HepG2 (cell line): ENCODE measurements at regions not wholly inside any gene's neighbourhood (a gene's known extent, or its start where the extent isn't known, plus 50 kb on each side); places are given as distances from the start of the nearest gene placed in this dataset.

Experiments used
- ATAC-seq: fragments of 200-7000 bp; cut with Tn5 transposase; 3 replicates; pipeline ENCODE4 v1.9.1; 2020; ENCODE audit warnings: mild to moderate bottlenecking, moderate library complexity
- BruUV-seq: library from RNA; stranded (reverse); fragments of 400-500 nt; replicated peaks from 2 replicates; lab custom pipeline; 2021; lab: Mats Ljungman, UMichigan
- CTCF ChIA-PET: fragments of 300-600 bp; formaldehyde crosslinking; extraction: SDS; loops from one replicate; lab custom pipeline; 2021; ENCODE audit warnings: low total read pairs, inconsistent platforms, low intra/inter-chr PET ratio; lab: Yijun Ruan, JAX
- POLR2A ChIA-PET: fragments of 350-600 bp; sonication (Branson Sonifier 250); formaldehyde crosslinking; loops from one replicate; lab custom pipeline; 2020; ENCODE audit warnings: antibody characterized with exemption, inconsistent platforms; lab: Yijun Ruan, JAX
- DNase-seq: peaks from one replicate; pipeline ENCODE4 v3.0.0-alpha.2; 2015; ENCODE audit warnings: low spot score
- FAIRE-seq: peaks from 3 replicates; lab custom pipeline; 2011; peaks lifted over from hg19 to GRCh38; lab: Jason Lieb, UNC
- H2AFZ ChIP-seq: one replicate; pipeline ENCODE4 v1.6.1; 2011; ENCODE audit warnings: low read length, inconsistent platforms
- H3K27ac ChIP-seq: fragments of 300-600 bp; 3 replicates; pipeline ENCODE4 v1.8.0; 2011; ENCODE audit warnings: mixed run types, mild to moderate bottlenecking, mixed read lengths, low read length, inconsistent platforms; ENCODE audit not compliant: insufficient read depth; ENCODE audit errors: extremely low read length
- H3K27me3 ChIP-seq, 2 experiments: fragments of 200-600 bp in 1 of 2; 2 replicates in 1 of 2; 3 replicates in 1 of 2; pipeline versions ENCODE4 v1.6.0 to v1.8.0; 2011; ENCODE audit warnings: low read length in 2 of 2, mild to moderate bottlenecking in 2 of 2, moderate library complexity in 2 of 2, inconsistent platforms in 1 of 2; ENCODE audit not compliant: insufficient read depth in 2 of 2, control insufficient read depth in 1 of 2
- H3K36me3 ChIP-seq, 2 experiments: fragments of 200-600 bp in 1 of 2; replicated peaks in 1 of 2; 2 replicates in 1 of 2; 3 replicates in 1 of 2; pipeline versions ENCODE4 v1.5.1 to v1.8.0; 2011; ENCODE audit warnings: low read length in 2 of 2, inconsistent platforms in 1 of 2; ENCODE audit not compliant: insufficient read depth in 2 of 2, control insufficient read depth in 1 of 2
- H3K4me1 ChIP-seq: 2 replicates; pipeline ENCODE4 v1.5.1; 2012; ENCODE audit warnings: low read length, inconsistent platforms; ENCODE audit not compliant: insufficient read depth
- H3K4me2 ChIP-seq: 2 replicates; pipeline ENCODE4 v1.6.0; 2011; ENCODE audit warnings: low read depth, low read length, inconsistent platforms
- H3K4me3 ChIP-seq, 3 experiments: fragments of 200-600 bp in 1 of 3; sonication (generic), shearing (Covaris generic) in 1 of 3; replicated peaks in 1 of 3; 2 replicates each; pipeline ENCODE4 v1.5.1; 2011 to 2016; ENCODE audit warnings: low read length in 3 of 3, inconsistent platforms in 2 of 3, low read depth in 2 of 3, mild to moderate bottlenecking in 2 of 3, control low read depth in 1 of 3, mixed read lengths in 1 of 3; ENCODE audit not compliant: insufficient read depth in 1 of 3
- H3K79me2 ChIP-seq: one replicate; pipeline ENCODE4 v1.6.1; 2011; ENCODE audit warnings: low read length, inconsistent platforms; ENCODE audit not compliant: insufficient read depth
- H3K9ac ChIP-seq: 2 replicates; pipeline ENCODE4 v1.6.0; 2011; ENCODE audit warnings: mild to moderate bottlenecking, low read depth, low read length, inconsistent platforms; ENCODE audit not compliant: insufficient read depth
- H3K9me3 ChIP-seq: 2 replicates; pipeline ENCODE4 v1.5.1; 2012; ENCODE audit warnings: mild to moderate bottlenecking, low read length
- H4K20me1 ChIP-seq: 2 replicates; pipeline ENCODE4 v1.6.0; 2011; ENCODE audit warnings: inconsistent platforms, mild to moderate bottlenecking, low read length, moderate library complexity; ENCODE audit not compliant: insufficient read depth
- BRD4 ChIP-seq: sonication (generic); formaldehyde crosslinking; IDR thresholded peaks from 2 replicates; pipeline ENCODE4 v1.4.0; 2020; ENCODE audit warnings: missing genetic modification reagents
- CREB1 ChIP-seq, 2 experiments: fragments of 450-650 bp in 1 of 2; IDR thresholded peaks; 2 replicates each; pipeline ENCODE4 v1.6.1; 2016 to 2017; ENCODE audit warnings: control low read depth in 1 of 2, mild to moderate bottlenecking in 1 of 2, missing compliant biosample characterization in 1 of 2, missing genetic modification characterization in 1 of 2
- FOSL1 ChIP-seq: sonication (generic); formaldehyde crosslinking; IDR thresholded peaks from 2 replicates; pipeline ENCODE4 v1.9.0; 2021; ENCODE audit warnings: missing genetic modification reagents, borderline replicate concordance
- NCOA2 ChIP-seq: sonication (generic); formaldehyde crosslinking; IDR thresholded peaks from 2 replicates; pipeline ENCODE4 v1.8.0; 2022; ENCODE audit warnings: inconsistent platforms
- NFKB2 ChIP-seq: sonication (generic); formaldehyde crosslinking; IDR thresholded peaks from 2 replicates; pipeline ENCODE4 v1.4.0; 2020; ENCODE audit warnings: missing genetic modification reagents, borderline replicate concordance
- NKX3-1 ChIP-seq: sonication (generic); formaldehyde crosslinking; IDR thresholded peaks from 2 replicates; pipeline ENCODE4 v1.5.0; 2020; ENCODE audit warnings: missing genetic modification reagents
- SAFB2 ChIP-seq: sonication (generic); formaldehyde crosslinking; IDR thresholded peaks from 2 replicates; pipeline ENCODE4 v1.5.1; 2020; ENCODE audit warnings: missing genetic modification reagents, low read depth, mild to moderate bottlenecking, borderline replicate concordance
- SALL1 ChIP-seq: sonication (generic); formaldehyde crosslinking; IDR thresholded peaks from 2 replicates; pipeline ENCODE4 v1.8.0; 2022; ENCODE audit warnings: mild to moderate bottlenecking, missing genetic modification reagents
- SMAD1 ChIP-seq: sonication (generic); formaldehyde crosslinking; IDR thresholded peaks from 2 replicates; pipeline ENCODE4 v1.4.0; 2020; ENCODE audit warnings: missing genetic modification reagents, low read depth, mild to moderate bottlenecking, borderline replicate concordance
- SMYD3 ChIP-seq: sonication (generic); formaldehyde crosslinking; IDR thresholded peaks from 2 replicates; pipeline ENCODE4 v1.8.1; 2023; ENCODE audit warnings: mild to moderate bottlenecking, missing genetic modification reagents
- TEAD3 ChIP-seq: optimal IDR thresholded peaks from 2 replicates; pipeline ENCODE3; 2016; ENCODE audit warnings: borderline replicate concordance
- ZFY ChIP-seq: sonication (generic); formaldehyde crosslinking; IDR thresholded peaks from 2 replicates; pipeline ENCODE4 v1.4.0; 2020; ENCODE audit warnings: missing genetic modification reagents
- ZNF274 ChIP-seq: sonication (generic); formaldehyde crosslinking; IDR thresholded peaks from 2 replicates; pipeline ENCODE4 v1.5.1; 2020; ENCODE audit warnings: mild to moderate bottlenecking, missing genetic modification reagents
- ZNF343 ChIP-seq: sonication (generic); formaldehyde crosslinking; IDR thresholded peaks from 2 replicates; pipeline ENCODE4 v1.4.0; 2020; ENCODE audit warnings: mild to moderate bottlenecking, missing genetic modification reagents
- WGBS: methylation state at CpG from one replicate; pipeline ENCODE4 v1.1.6; 2017; ENCODE audit warnings: low lambda C conversion rate; 5-methylcytosine and 5-hydroxymethylcytosine counted together
- in situ Hi-C: cut with HindIII; loops from 2 replicates; pipeline ENCODE4 v1.10.0; 2017; ENCODE audit warnings: low pct_unique_long_range_greater_than_20kb; ENCODE audit not compliant: extremely low pct_ligation_motif_present
- intact Hi-C: fragments of 100-400 bp; cut with micrococcal nuclease; formaldehyde crosslinking; loops from one replicate; pipeline ENCODE4 v1.10.0; 2022; ENCODE audit not compliant: unreplicated experiment
- TF ChIP-seq, protein P1 (sequence below): sonication (generic); formaldehyde crosslinking; IDR thresholded peaks from 2 replicates; pipeline ENCODE4 v1.4.0; 2020; ENCODE audit warnings: missing genetic modification reagents, borderline replicate concordance
- TF ChIP-seq, protein P2 (sequence below): sonication (generic); formaldehyde crosslinking; conservative IDR thresholded peaks from 2 replicates; pipeline ENCODE4 v1.4.0; 2020; ENCODE audit warnings: missing genetic modification reagents
- TF ChIP-seq, protein P3 (sequence below): sonication (generic); formaldehyde crosslinking; IDR thresholded peaks from 2 replicates; pipeline ENCODE4 v1.4.0; 2020; ENCODE audit warnings: mild to moderate bottlenecking, missing genetic modification reagents

- H3K4me3 ChIP-seq = peak overlapping the region in 1 of 3 experiments; percentile 49; a peak in 1 of 6 replicates
- ATAC-seq (peak; percentile 2; the same call in 1 of the 3 replicates), FAIRE-seq (no peak), DNase-seq (no peak)
- peak overlapping the region; percentile 62 for H3K4me2 ChIP-seq
- ChIA-PET CTCF (no interaction called here), POLR2A (interaction anchor here (1.0 to 6.9 kb wide), 8 partner anchors 9 to 172 kb away, joined by 3 to 56 read pairs (median 6); no protein-coding TSS in a partner anchor)
- no TSS peak for BruUV-seq
- peak overlapping the region; percentile 28; the same call in 1 of the 2 replicates for H3K9ac ChIP-seq
- no peak overlapping the region for H3K27ac ChIP-seq
- H4K20me1 ChIP-seq = no peaks in the 10 kb centered on the region
- no peaks in the 10 kb centered on the region for H3K79me2 ChIP-seq
- H3K4me1 ChIP-seq = peaks cover 85% of the 10 kb centered on the region
- no peaks in the 10 kb centered on the region for H3K9me3 ChIP-seq
- H3K36me3 ChIP-seq = no peaks in the 10 kb centered on the region
- H3K27me3 ChIP-seq = no peaks in the 10 kb centered on the region
- in situ Hi-C loops = loop anchor here (5.0 kb wide), 1 partner anchor 179 kb away; no protein-coding TSS in a partner anchor
- intact Hi-C loops = no loop called here
- WGBS = 45% methylated on average over 7 of the region's 7 CpGs
- peak overlapping the region; percentile 11 for H2AFZ ChIP-seq
- TF ChIP-seq NFKB2 (CRISPR knock-in tag) (0 out of 2 replicates have a peak, but pooled peaks have one; percentile 55), SMAD1 (peak; percentile 48; the same call in 1 of the 2 replicates), FOSL1 (CRISPR knock-in tag) (0 out of 2 replicates have a peak, but pooled peaks have one; percentile 7), ZNF274 (0 out of 2 replicates have a peak, but pooled peaks have one; percentile 13), ZFY (peak; percentile 43; the same call in 1 of the 2 replicates), SMYD3 (CRISPR knock-in tag) (no peak), BRD4 (peak; percentile 28; the same call in 1 of the 2 replicates), CREB1 (IDR thresholded peaks at IDR 0.05) (no peak), CREB1 (CRISPR knock-in tag; IDR thresholded peaks at IDR 0.05) (no peak), TEAD3 (peak; percentile 20), ZNF343 (CRISPR knock-in tag) (0 out of 2 replicates have a peak, but pooled peaks have one; percentile 12), NCOA2 (CRISPR knock-in tag) (peak; percentile 1; the same call in 1 of the 2 replicates), SALL1 (CRISPR knock-in tag) (0 out of 2 replicates have a peak, but pooled peaks have one; percentile 7), NKX3-1 (CRISPR knock-in tag) (0 out of 2 replicates have a peak, but pooled peaks have one; percentile 21), SAFB2 (CRISPR knock-in tag) (0 out of 2 replicates have a peak, but pooled peaks have one; percentile 20)
- TF ChIP-seq, protein P1, sequence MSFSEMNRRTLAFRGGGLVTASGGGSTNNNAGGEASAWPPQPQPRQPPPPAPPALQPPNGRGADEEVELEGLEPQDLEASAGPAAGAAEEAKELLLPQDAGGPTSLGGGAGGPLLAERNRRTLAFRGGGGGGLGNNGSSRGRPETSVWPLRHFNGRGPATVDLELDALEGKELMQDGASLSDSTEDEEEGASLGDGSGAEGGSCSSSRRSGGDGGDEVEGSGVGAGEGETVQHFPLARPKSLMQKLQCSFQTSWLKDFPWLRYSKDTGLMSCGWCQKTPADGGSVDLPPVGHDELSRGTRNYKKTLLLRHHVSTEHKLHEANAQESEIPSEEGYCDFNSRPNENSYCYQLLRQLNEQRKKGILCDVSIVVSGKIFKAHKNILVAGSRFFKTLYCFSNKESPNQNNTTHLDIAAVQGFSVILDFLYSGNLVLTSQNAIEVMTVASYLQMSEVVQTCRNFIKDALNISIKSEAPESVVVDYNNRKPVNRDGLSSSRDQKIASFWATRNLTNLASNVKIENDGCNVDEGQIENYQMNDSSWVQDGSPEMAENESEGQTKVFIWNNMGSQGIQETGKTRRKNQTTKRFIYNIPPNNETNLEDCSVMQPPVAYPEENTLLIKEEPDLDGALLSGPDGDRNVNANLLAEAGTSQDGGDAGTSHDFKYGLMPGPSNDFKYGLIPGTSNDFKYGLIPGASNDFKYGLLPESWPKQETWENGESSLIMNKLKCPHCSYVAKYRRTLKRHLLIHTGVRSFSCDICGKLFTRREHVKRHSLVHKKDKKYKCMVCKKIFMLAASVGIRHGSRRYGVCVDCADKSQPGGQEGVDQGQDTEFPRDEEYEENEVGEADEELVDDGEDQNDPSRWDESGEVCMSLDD = 0 out of 2 replicates have a peak, but pooled peaks have one; percentile 25
- TF ChIP-seq, protein P2, sequence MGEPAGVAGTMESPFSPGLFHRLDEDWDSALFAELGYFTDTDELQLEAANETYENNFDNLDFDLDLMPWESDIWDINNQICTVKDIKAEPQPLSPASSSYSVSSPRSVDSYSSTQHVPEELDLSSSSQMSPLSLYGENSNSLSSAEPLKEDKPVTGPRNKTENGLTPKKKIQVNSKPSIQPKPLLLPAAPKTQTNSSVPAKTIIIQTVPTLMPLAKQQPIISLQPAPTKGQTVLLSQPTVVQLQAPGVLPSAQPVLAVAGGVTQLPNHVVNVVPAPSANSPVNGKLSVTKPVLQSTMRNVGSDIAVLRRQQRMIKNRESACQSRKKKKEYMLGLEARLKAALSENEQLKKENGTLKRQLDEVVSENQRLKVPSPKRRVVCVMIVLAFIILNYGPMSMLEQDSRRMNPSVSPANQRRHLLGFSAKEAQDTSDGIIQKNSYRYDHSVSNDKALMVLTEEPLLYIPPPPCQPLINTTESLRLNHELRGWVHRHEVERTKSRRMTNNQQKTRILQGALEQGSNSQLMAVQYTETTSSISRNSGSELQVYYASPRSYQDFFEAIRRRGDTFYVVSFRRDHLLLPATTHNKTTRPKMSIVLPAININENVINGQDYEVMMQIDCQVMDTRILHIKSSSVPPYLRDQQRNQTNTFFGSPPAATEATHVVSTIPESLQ (CRISPR knock-in tag) = no peak
- TF ChIP-seq, protein P3, sequence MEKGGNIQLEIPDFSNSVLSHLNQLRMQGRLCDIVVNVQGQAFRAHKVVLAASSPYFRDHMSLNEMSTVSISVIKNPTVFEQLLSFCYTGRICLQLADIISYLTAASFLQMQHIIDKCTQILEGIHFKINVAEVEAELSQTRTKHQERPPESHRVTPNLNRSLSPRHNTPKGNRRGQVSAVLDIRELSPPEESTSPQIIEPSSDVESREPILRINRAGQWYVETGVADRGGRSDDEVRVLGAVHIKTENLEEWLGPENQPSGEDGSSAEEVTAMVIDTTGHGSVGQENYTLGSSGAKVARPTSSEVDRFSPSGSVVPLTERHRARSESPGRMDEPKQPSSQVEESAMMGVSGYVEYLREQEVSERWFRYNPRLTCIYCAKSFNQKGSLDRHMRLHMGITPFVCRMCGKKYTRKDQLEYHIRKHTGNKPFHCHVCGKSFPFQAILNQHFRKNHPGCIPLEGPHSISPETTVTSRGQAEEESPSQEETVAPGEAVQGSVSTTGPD (CRISPR knock-in tag) = no peak
These were observed 92.7 kb downstream of the CEBPB start for GRCh38 chr20:50283370-50283769.
